Suprapubic skin (tissue), 4 donors: ENCODE measurements at regions not wholly inside any gene's neighbourhood (a gene's known extent, or its start where the extent isn't known, plus 50 kb on each side); places are given as distances from the start of the nearest gene placed in this dataset.

ENCODE experiments used
- DNase-seq, 2 donors: peaks; one replicate each; pipeline ENCODE4 v3.0.0-alpha.2; 2019; ENCODE audit warnings: low spot score in 2 of 2
- H3K27ac ChIP-seq: fragments of 200-600 bp; sonication (generic); one replicate; pipeline ENCODE4 v1.5.1; 2019
- H3K27me3 ChIP-seq: fragments of 200-600 bp; sonication (generic); one replicate; pipeline ENCODE4 v1.5.1; 2019
- H3K36me3 ChIP-seq: fragments of 200-600 bp; sonication (generic); one replicate; pipeline ENCODE4 v1.5.1; 2019
- H3K4me1 ChIP-seq: fragments of 200-600 bp; sonication (generic); one replicate; pipeline ENCODE4 v1.5.1; 2019
- H3K4me3 ChIP-seq: fragments of 200-600 bp; sonication (generic); one replicate; pipeline ENCODE4 v1.5.1; 2019; ENCODE audit warnings: mild to moderate bottlenecking
- H3K9me3 ChIP-seq: fragments of 200-600 bp; sonication (generic); one replicate; pipeline ENCODE4 v1.5.1; 2019
- EP300 ChIP-seq: sonication (generic); formaldehyde crosslinking; IDR thresholded peaks from one replicate; pipeline ENCODE4 v1.6.1; 2017; ENCODE audit warnings: antibody characterized with exemption
- POLR2A ChIP-seq, 2 donors: fragments of 450-650 bp; IDR thresholded peaks; one replicate each; pipeline ENCODE4 v1.6.1; 2017; ENCODE audit warnings: antibody characterized with exemption in 2 of 2, mild to moderate bottlenecking in 2 of 2, moderate library complexity in 2 of 2
- POLR2AphosphoS5 ChIP-seq, 3 donors: sonication (generic); formaldehyde crosslinking; IDR thresholded peaks; one replicate each; pipeline ENCODE4 v1.6.1; 2017; ENCODE audit warnings: antibody characterized with exemption in 3 of 3
- WGBS: methylation state at CpG from one replicate; pipeline ENCODE4 v1.1.5; 2018; 5-methylcytosine and 5-hydroxymethylcytosine counted together
- TF ChIP-seq, protein P1 (sequence below), 2 donors: fragments of 200-600 bp in 1 of 2; fragments of 450-650 bp in 1 of 2; sonication (generic) in 1 of 2; IDR thresholded peaks; one replicate each; pipeline ENCODE4 v1.5.1; 2016 to 2019; ENCODE audit warnings: antibody characterized with exemption in 2 of 2, mild to moderate bottlenecking in 1 of 2, moderate library complexity in 1 of 2

DNA sequence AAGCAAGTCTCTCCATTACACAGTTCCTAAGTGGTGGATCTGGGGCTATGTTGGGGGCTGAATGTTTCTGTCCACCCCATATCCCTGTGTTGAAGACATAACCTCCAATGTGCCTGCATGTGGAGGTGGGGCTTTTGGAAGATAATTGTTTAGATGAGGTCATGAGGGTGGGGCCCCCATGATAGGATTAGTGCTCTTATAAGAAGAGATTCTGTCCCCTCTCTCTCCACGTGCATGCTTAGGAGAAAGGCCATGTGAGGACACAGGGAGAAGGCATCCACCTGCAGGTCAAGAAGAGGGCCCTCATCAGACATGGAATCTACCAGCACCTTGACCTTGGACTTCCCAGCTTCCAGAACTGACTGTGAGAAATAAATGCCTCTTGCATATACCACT lies 231.0 kb upstream of the CHRNA7 start:
- H3K27ac ChIP-seq, result no peak overlapping the region
- TF ChIP-seq POLR2A (IDR thresholded peaks at IDR 0.05) (no peak), EP300 (no peak), POLR2AphosphoS5 (IDR thresholded peaks at IDR 0.05) (no peak)
- TF ChIP-seq, protein P1, sequence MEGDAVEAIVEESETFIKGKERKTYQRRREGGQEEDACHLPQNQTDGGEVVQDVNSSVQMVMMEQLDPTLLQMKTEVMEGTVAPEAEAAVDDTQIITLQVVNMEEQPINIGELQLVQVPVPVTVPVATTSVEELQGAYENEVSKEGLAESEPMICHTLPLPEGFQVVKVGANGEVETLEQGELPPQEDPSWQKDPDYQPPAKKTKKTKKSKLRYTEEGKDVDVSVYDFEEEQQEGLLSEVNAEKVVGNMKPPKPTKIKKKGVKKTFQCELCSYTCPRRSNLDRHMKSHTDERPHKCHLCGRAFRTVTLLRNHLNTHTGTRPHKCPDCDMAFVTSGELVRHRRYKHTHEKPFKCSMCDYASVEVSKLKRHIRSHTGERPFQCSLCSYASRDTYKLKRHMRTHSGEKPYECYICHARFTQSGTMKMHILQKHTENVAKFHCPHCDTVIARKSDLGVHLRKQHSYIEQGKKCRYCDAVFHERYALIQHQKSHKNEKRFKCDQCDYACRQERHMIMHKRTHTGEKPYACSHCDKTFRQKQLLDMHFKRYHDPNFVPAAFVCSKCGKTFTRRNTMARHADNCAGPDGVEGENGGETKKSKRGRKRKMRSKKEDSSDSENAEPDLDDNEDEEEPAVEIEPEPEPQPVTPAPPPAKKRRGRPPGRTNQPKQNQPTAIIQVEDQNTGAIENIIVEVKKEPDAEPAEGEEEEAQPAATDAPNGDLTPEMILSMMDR (IDR thresholded peaks at IDR 0.05), result no peak
- no peaks in the 10 kb centered on the region for H3K36me3 ChIP-seq
- H3K9me3 ChIP-seq, result no peaks in the 10 kb centered on the region
- no peaks in the 10 kb centered on the region for H3K4me1 ChIP-seq
- WGBS, result 92% methylated on average over 1 of the region's 1 CpG
- H3K27me3 ChIP-seq, result no peaks in the 10 kb centered on the region
- H3K4me3 ChIP-seq, result no peak overlapping the region
- peak in 1 of 2 donors; percentile 57 for DNase-seq

GRCh38 chr15:31799715-31800321 lies 230.5 kb upstream of the CHRNA7 start:
- Histone ChIP-seq H3K36me3 (no peaks in the 10 kb centered on the region), H3K9me3 (no peaks in the 10 kb centered on the region), H3K4me3 (no peak overlapping the region), H3K4me1 (no peaks in the 10 kb centered on the region), H3K27ac (no peak overlapping the region), H3K27me3 (no peaks in the 10 kb centered on the region)
- WGBS, result 79% methylated on average over 5 of the region's 7 CpGs
- TF ChIP-seq, protein P1 (IDR thresholded peaks at IDR 0.05), result no peak
- TF ChIP-seq EP300, result no peak
- DNase-seq, result no peak

DNA sequence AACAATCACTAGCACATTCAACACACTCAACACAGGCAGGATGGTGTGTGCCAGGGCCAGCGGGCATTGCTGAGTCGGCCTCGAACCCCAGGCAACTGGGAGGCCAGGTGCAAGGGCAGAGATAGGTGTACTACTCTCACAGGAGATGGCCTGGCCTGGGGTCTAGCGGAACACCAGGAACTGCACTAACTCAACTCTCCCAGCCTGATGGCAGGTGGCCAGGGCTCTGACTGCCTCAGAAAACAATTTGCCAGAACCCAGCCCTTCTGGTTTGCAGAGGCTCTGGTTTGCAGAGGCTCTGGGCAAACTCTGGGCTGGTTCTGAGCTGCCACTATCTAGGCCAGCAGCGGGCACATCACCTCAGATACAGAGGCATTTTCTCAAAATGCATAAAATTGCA lies 229.2 kb upstream of the CHRNA7 start:
- Histone ChIP-seq H3K27ac (no peak overlapping the region), H3K4me1 (no peaks in the 10 kb centered on the region), H3K36me3 (no peaks in the 10 kb centered on the region), H3K9me3 (no peaks in the 10 kb centered on the region), H3K27me3 (no peaks in the 10 kb centered on the region), H3K4me3 (no peak overlapping the region)
- TF ChIP-seq, protein P1 (IDR thresholded peaks at IDR 0.05), result no peak
- TF ChIP-seq POLR2AphosphoS5 (IDR thresholded peaks at IDR 0.05) (no peak), POLR2A (IDR thresholded peaks at IDR 0.05) (no peak), EP300 (no peak)
- 56% methylated on average over 5 of the region's 5 CpGs for WGBS
- DNase-seq, result no peak

DNA sequence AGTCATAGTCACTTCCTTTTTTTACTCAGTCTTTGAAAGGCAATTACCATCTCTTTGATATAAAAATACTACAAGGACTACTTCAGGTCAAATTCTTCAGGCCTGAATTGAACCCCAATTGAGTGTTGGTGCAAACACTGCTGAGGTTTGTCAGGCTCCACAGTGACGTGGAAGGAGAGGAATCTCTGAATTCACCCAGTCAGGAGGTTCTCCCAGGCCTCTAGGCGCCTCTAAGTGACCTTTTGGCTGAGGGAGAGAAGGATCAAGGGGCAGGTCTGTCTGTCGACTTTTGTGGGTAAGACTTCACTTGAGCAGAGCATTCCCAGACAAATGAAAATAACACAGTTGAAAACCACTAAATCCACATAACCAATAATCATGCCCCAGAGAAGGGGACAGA lies 227.6 kb upstream of the CHRNA7 start:
- H3K27ac ChIP-seq, result no peak overlapping the region
- 78% methylated on average over 3 of the region's 3 CpGs for WGBS

DNA sequence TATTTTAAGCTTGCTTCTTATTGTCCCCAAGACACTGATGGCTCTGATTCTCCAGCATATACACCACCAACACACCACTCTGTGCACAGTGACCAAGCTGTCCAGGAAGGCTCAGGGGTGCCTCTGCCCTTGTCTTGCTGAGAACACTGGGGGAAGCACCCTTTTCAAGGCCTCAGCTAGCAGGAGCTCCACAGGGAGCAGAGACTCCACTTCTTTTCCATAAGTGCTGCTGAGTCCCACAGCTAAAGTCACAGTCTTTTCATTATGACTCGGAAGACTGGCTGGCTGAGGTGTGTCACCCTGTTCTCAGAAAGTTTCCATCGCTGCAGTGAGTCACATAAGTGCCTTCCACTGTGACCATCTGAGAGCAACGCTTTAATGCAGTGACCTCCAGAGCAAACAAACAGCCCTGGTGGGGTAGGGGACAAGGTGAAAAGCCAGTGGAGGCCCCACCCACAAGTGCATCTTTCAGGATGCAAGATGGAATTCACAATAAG lies 226.9 kb upstream of the CHRNA7 start:
- TF ChIP-seq POLR2AphosphoS5 (IDR thresholded peaks at IDR 0.05), result no peak
- TF ChIP-seq, protein P1 (IDR thresholded peaks at IDR 0.05), result no peak
- TF ChIP-seq POLR2A (IDR thresholded peaks at IDR 0.05), result no peak
- no peak for TF ChIP-seq EP300
- no peak for DNase-seq
- 100% methylated on average over 3 of the region's 3 CpGs for WGBS

More for the DNA sequence above, 227.6 kb upstream of the CHRNA7 start:
- no peaks in the 10 kb centered on the region for H3K9me3 ChIP-seq
- no peaks in the 10 kb centered on the region for H3K27me3 ChIP-seq
- no peaks in the 10 kb centered on the region for H3K36me3 ChIP-seq
- TF ChIP-seq EP300, result no peak
- TF ChIP-seq, protein P1 (IDR thresholded peaks at IDR 0.05), result no peak
- TF ChIP-seq POLR2AphosphoS5 (IDR thresholded peaks at IDR 0.05), result no peak
- no peak for TF ChIP-seq POLR2A (IDR thresholded peaks at IDR 0.05)
- no peak overlapping the region for H3K4me3 ChIP-seq
- H3K4me1 ChIP-seq, result no peaks in the 10 kb centered on the region
- no peak for DNase-seq

More for the DNA sequence above, 226.9 kb upstream of the CHRNA7 start:
- no peaks in the 10 kb centered on the region for H3K27me3 ChIP-seq
- no peak overlapping the region for H3K27ac ChIP-seq
- no peaks in the 10 kb centered on the region for H3K4me1 ChIP-seq
- no peak overlapping the region for H3K4me3 ChIP-seq
- H3K9me3 ChIP-seq, result no peaks in the 10 kb centered on the region
- H3K36me3 ChIP-seq, result no peaks in the 10 kb centered on the region
